Gastrocnemius medialis (tissue), 4 donors: ENCODE measurements at regions not wholly inside any gene's neighbourhood (a gene's known extent, or its start where the extent isn't known, plus 50 kb on each side); places are given as distances from the start of the nearest gene placed in this dataset.

Source experiments
- ATAC-seq, 2 donors: fragments of 150-250 bp; one replicate each; pipeline ENCODE4 v1.9.1; 2016
- DNase-seq, 2 donors: peaks; one replicate each; pipeline ENCODE4 v3.0.0-alpha.2; 2019
- H3K27ac ChIP-seq, 4 donors: fragments of 200-600 bp; sonication (generic); 1 replicate in 1 of 4; 2 replicates in 3 of 4; pipeline ENCODE4 v1.5.1; 2016 to 2018; ENCODE audit warnings: mild to moderate bottlenecking in 2 of 4, moderate library complexity in 1 of 4
- H3K27me3 ChIP-seq, 3 donors: fragments of 200-600 bp; sonication (generic) in 2 of 3; 1 replicate in 1 of 3; 2 replicates in 2 of 3; pipeline versions ENCODE4 v1.5.1 to v1.6.0; 2016 to 2019; ENCODE audit warnings: mild to moderate bottlenecking in 1 of 3, moderate library complexity in 1 of 3
- H3K36me3 ChIP-seq, 2 donors: fragments of 200-600 bp; sonication (generic) in 1 of 2; one replicate each; pipeline ENCODE4 v1.5.1; 2017 to 2018
- H3K4me1 ChIP-seq, 2 donors: fragments of 200-600 bp; sonication (generic) in 1 of 2; one replicate each; pipeline ENCODE4 v1.5.1; 2016 to 2017; ENCODE audit warnings: mild to moderate bottlenecking in 2 of 2
- H3K4me3 ChIP-seq, 4 donors: fragments of 200-600 bp; sonication (generic) in 3 of 4; 1 replicate in 1 of 4; 2 replicates in 3 of 4; pipeline ENCODE4 v1.5.1; 2016 to 2019; ENCODE audit warnings: mild to moderate bottlenecking in 2 of 4
- H3K9me3 ChIP-seq, 3 donors: fragments of 200-600 bp; sonication (generic) in 2 of 3; 1 replicate in 1 of 3; 2 replicates in 2 of 3; pipeline ENCODE4 v1.5.1; 2016 to 2019
- POLR2A ChIP-seq, 2 donors: fragments of 450-650 bp; IDR thresholded peaks; one replicate each; pipeline ENCODE4 v1.6.1; 2017; ENCODE audit warnings: antibody characterized with exemption in 2 of 2, mild to moderate bottlenecking in 2 of 2, moderate library complexity in 2 of 2
- in situ Hi-C, 4 donors: fragments of 200-750 bp; cut with MboI; loops; one replicate each; pipeline versions ENCODE4 v1.15.0 to v1.8.0; 2017; ENCODE audit warnings: low sequenced_read_pairs in 4 of 4
- intact Hi-C: fragments of 100-400 bp; cut with DNase I; formaldehyde crosslinking; loops from one replicate; pipeline ENCODE4 v1.15.1; 2023; ENCODE audit warnings: low total_unique reads
- TF ChIP-seq, protein P1 (sequence below), 5 experiments: fragments of 450-650 bp in 3 of 5; fragments of 200-600 bp in 2 of 5; sonication (generic) in 2 of 5; IDR thresholded peaks in 4 of 5; conservative IDR thresholded peaks in 1 of 5; 1 replicate in 4 of 5; 2 replicates in 1 of 5; pipeline ENCODE4 v1.5.1; 2016 to 2019; ENCODE audit warnings: antibody characterized with exemption in 5 of 5, mild to moderate bottlenecking in 3 of 5, moderate library complexity in 3 of 5

DNA sequence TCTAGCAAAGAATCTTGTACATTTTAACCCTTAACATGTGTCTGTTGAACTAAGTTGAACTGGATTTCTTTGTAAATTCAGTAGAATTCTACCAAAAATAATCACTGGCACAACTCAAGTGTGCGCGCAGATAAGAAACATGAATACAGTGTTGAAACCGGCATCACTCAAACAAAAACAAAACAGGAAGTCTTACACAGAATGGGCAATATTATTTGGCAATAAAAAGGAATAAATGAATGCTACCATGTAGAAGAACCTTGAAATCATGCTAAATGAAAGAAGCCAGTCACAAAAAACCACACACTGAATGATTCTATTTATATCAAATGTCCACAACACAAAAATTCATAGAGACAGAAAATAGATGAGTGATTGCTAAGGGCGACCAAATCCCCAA, 102.9 kb upstream of the ZFHX3 start:
- Histone ChIP-seq H3K9me3 (no peaks in the 10 kb centered on the region), H3K27ac (no peak overlapping the region), H3K4me3 (no peak overlapping the region), H3K36me3 (no peaks in the 10 kb centered on the region), H3K4me1 (no peaks in the 10 kb centered on the region), H3K27me3 (no peaks in the 10 kb centered on the region)
- no peak for TF ChIP-seq POLR2A (IDR thresholded peaks at IDR 0.05)
- TF ChIP-seq, protein P1, sequence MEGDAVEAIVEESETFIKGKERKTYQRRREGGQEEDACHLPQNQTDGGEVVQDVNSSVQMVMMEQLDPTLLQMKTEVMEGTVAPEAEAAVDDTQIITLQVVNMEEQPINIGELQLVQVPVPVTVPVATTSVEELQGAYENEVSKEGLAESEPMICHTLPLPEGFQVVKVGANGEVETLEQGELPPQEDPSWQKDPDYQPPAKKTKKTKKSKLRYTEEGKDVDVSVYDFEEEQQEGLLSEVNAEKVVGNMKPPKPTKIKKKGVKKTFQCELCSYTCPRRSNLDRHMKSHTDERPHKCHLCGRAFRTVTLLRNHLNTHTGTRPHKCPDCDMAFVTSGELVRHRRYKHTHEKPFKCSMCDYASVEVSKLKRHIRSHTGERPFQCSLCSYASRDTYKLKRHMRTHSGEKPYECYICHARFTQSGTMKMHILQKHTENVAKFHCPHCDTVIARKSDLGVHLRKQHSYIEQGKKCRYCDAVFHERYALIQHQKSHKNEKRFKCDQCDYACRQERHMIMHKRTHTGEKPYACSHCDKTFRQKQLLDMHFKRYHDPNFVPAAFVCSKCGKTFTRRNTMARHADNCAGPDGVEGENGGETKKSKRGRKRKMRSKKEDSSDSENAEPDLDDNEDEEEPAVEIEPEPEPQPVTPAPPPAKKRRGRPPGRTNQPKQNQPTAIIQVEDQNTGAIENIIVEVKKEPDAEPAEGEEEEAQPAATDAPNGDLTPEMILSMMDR (IDR thresholded peaks at IDR 0.05 in 4 of 5, conservative IDR thresholded peaks at IDR 0.05 in 1 of 5): no peak
- DNase-seq (no peak), ATAC-seq (no peak)
- intact Hi-C loops: no loop called here
- in situ Hi-C loops: no loop called here

GRCh38 chr16:73149334-73149733, 101.4 kb upstream of the ZFHX3 start:
- Histone ChIP-seq H3K36me3 (no peaks in the 10 kb centered on the region), H3K27me3 (no peaks in the 10 kb centered on the region), H3K27ac (no peak overlapping the region), H3K4me3 (no peak overlapping the region), H3K4me1 (no peaks in the 10 kb centered on the region), H3K9me3 (no peaks in the 10 kb centered on the region)
- in situ Hi-C loops: no loop called here
- TF ChIP-seq POLR2A (IDR thresholded peaks at IDR 0.05): no peak
- TF ChIP-seq, protein P1 (IDR thresholded peaks at IDR 0.05 in 4 of 5, conservative IDR thresholded peaks at IDR 0.05 in 1 of 5): no peak
- ATAC-seq: no peak
- intact Hi-C loops: no loop called here
- no peak for DNase-seq

DNA sequence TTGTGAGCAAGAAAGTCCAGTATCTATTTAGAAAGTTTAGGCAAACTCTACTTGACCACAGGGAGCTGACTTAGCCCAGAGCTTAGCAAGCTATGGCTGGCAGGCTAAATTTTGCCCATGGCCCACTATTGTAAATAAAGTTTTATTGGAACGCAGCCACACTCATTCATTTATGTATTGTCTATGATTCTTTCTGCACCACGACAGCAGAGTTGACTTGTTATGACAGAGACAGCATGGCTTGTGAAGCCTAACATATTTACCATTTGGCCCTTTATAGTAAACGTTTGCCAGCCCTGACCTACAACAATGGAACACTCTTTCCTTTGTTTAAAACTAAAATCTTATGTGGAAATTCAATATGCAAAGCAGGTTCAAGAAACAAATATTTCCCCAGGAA, 100.0 kb upstream of the ZFHX3 start:
- Histone ChIP-seq H3K27me3 (no peaks in the 10 kb centered on the region), H3K27ac (no peak overlapping the region), H3K4me3 (no peak overlapping the region), H3K9me3 (no peaks in the 10 kb centered on the region), H3K4me1 (no peaks in the 10 kb centered on the region), H3K36me3 (no peaks in the 10 kb centered on the region)
- intact Hi-C loops: no loop called here
- DNase-seq: no peak
- no peak for ATAC-seq
- no peak for TF ChIP-seq POLR2A (IDR thresholded peaks at IDR 0.05)
- TF ChIP-seq, protein P1 (IDR thresholded peaks at IDR 0.05 in 4 of 5, conservative IDR thresholded peaks at IDR 0.05 in 1 of 5): no peak
- in situ Hi-C loops: no loop called here

DNA sequence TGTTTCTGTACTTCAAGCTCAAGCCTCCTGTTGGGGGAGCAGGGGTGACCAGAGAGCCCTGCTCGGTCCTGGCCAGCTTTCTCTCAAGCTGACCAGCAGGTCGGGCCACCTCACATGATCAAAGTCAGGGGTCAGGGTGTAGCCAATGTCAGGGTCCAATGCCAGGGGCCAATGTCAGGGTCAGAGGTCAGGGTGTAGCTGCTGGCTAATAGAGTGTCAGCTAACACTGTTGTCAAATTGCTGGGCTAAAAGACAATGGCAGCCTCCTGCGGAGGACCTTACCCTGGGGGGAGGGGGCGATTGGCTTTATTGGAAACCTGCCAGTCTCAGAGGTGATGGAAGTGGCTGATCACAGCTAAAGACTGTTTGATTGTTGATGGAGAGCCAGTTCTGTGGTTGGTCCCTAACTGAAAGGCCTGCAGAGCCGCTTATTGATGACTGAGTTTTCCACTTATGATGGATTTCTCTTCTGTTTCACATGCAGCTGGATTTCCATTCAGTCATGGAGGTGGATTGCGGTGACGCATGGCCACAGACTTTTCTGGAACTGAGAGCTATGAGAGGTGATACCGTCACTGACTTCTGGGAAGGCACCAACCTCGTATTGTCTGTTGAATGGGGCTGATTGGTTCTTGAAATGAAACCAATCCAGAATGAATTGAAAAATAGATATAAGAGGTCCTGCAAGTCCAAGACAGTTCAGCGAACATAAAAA, 97.4 kb upstream of the ZFHX3 start:
- Histone ChIP-seq H3K9me3 (no peaks in the 10 kb centered on the region), H3K36me3 (no peaks in the 10 kb centered on the region), H3K4me1 (no peaks in the 10 kb centered on the region), H3K4me3 (no peak overlapping the region), H3K27ac (no peak overlapping the region), H3K27me3 (no peaks in the 10 kb centered on the region)
- intact Hi-C loops (no loop called here), in situ Hi-C loops (no loop called here)
- TF ChIP-seq, protein P1 (IDR thresholded peaks at IDR 0.05 in 4 of 5, conservative IDR thresholded peaks at IDR 0.05 in 1 of 5): no peak
- TF ChIP-seq POLR2A (IDR thresholded peaks at IDR 0.05): no peak
- no peak for ATAC-seq
- DNase-seq: no peak
